NCI-H1092 (cell line): ENCODE measurements at regions not wholly inside any gene's neighbourhood (a gene's known extent, or its start where the extent isn't known, plus 50 kb on each side); places are given as distances from the start of the nearest gene placed in this dataset.

ENCODE experiments used
- DNase-seq: peaks from one replicate; lab custom pipeline; 2025; lab: John Stamatoyannopoulos, UW

GRCh38 chr22:47257976-47258375, 495.5 kb downstream of the TBC1D22A start:
- DNase-seq: no peak

GRCh38 chr22:47257566-47257965, 495.1 kb downstream of the TBC1D22A start:
- no peak for DNase-seq

GRCh38 chr22:47251911-47252310, 489.5 kb downstream of the TBC1D22A start:
- no peak for DNase-seq

GRCh38 chr22:47250995-47251765, 488.7 kb downstream of the TBC1D22A start:
- no peak for DNase-seq

GRCh38 chr22:47249370-47249928, 487.0 kb downstream of the TBC1D22A start:
- DNase-seq: no peak

GRCh38 chr22:47248925-47249324, 486.5 kb downstream of the TBC1D22A start:
- DNase-seq: no peak

GRCh38 chr22:47247579-47248240, 485.3 kb downstream of the TBC1D22A start:
- DNase-seq: no peak

GRCh38 chr22:47245786-47246185, 483.3 kb downstream of the TBC1D22A start:
- DNase-seq: no peak

- no peak for DNase-seq
These were observed 482.8 kb downstream of the TBC1D22A start for GRCh38 chr22:47245286-47245685.

- no peak for DNase-seq
These were observed 477.7 kb downstream of the TBC1D22A start for GRCh38 chr22:47240116-47240515.

- no peak for DNase-seq
These were observed 477.0 kb downstream of the TBC1D22A start for GRCh38 chr22:47239474-47239860.

GRCh38 chr22:47238690-47239473, 476.4 kb downstream of the TBC1D22A start:
- no peak for DNase-seq

- no peak for DNase-seq
These were observed 475.5 kb downstream of the TBC1D22A start for GRCh38 chr22:47237890-47238480.

GRCh38 chr22:47236718-47237117, 474.3 kb downstream of the TBC1D22A start:
- no peak for DNase-seq

GRCh38 chr22:47236161-47236560, 473.7 kb downstream of the TBC1D22A start:
- no peak for DNase-seq

- no peak for DNase-seq
These were observed 471.1 kb downstream of the TBC1D22A start for GRCh38 chr22:47233316-47234243.

GRCh38 chr22:47232753-47233152, 470.3 kb downstream of the TBC1D22A start:
- no peak for DNase-seq

GRCh38 chr22:47232197-47232596, 469.7 kb downstream of the TBC1D22A start:
- DNase-seq: no peak

GRCh38 chr22:47231759-47232158, 469.3 kb downstream of the TBC1D22A start:
- no peak for DNase-seq

- no peak for DNase-seq
These were observed 468.3 kb downstream of the TBC1D22A start for GRCh38 chr22:47230741-47231140.

GRCh38 chr22:47230251-47230650, 467.8 kb downstream of the TBC1D22A start:
- DNase-seq: no peak
